GM19452 (cell line): ENCODE measurements at regions not wholly inside any gene's neighbourhood (a gene's known extent, or its start where the extent isn't known, plus 50 kb on each side); places are given as distances from the start of the nearest gene placed in this dataset.

ENCODE experiments used
- ATAC-seq: cut with Tn5 transposase; IDR thresholded peaks from one replicate; pipeline ENCODE4 v1.9.1; 2021; ENCODE audit not compliant: unreplicated experiment

- ATAC-seq: peak; percentile 91
These were observed 588.5 kb downstream of the MTRR start for GRCh38 chr5:8457187-8458037.

- ATAC-seq: peak; percentile 19
These were observed 589.1 kb downstream of the MTRR start for GRCh38 chr5:8458038-8458383.

GRCh38 chr5:8461543-8461942 is 592.6 kb downstream of the MTRR start:
- no peak for ATAC-seq

- no peak for ATAC-seq
These were observed 593.6 kb downstream of the MTRR start for GRCh38 chr5:8462565-8462964.

- no peak for ATAC-seq
These were observed 601.5 kb downstream of the MTRR start for GRCh38 chr5:8470489-8470888.

GRCh38 chr5:8471581-8471980 is 602.6 kb downstream of the MTRR start:
- ATAC-seq: no peak

- no peak for ATAC-seq
These were observed 604.1 kb downstream of the MTRR start for GRCh38 chr5:8473016-8473415.

- no peak for ATAC-seq
These were observed 605.0 kb downstream of the MTRR start for GRCh38 chr5:8473827-8474568.

GRCh38 chr5:8474569-8474930 is 605.6 kb downstream of the MTRR start:
- ATAC-seq: no peak

- no peak for ATAC-seq
These were observed 609.4 kb downstream of the MTRR start for GRCh38 chr5:8478326-8478725.

- ATAC-seq: no peak
These were observed 612.1 kb downstream of the MTRR start for GRCh38 chr5:8481007-8481406.

GRCh38 chr5:8491254-8491653 is 622.3 kb downstream of the MTRR start:
- ATAC-seq: no peak

GRCh38 chr5:8493176-8493575 is 624.2 kb downstream of the MTRR start:
- ATAC-seq: no peak

GRCh38 chr5:8500426-8500825 is 631.5 kb downstream of the MTRR start:
- no peak for ATAC-seq

GRCh38 chr5:8505196-8505595 is 636.2 kb downstream of the MTRR start:
- ATAC-seq: no peak

GRCh38 chr5:8508231-8508630 is 639.3 kb downstream of the MTRR start:
- ATAC-seq: no peak

GRCh38 chr5:8516356-8516755 is 647.4 kb downstream of the MTRR start:
- ATAC-seq: no peak

- no peak for ATAC-seq
These were observed 648.5 kb downstream of the MTRR start for GRCh38 chr5:8517456-8517855.

- ATAC-seq: no peak
These were observed 652.0 kb downstream of the MTRR start for GRCh38 chr5:8520917-8521316.

GRCh38 chr5:8521991-8522390 is 653.0 kb downstream of the MTRR start:
- ATAC-seq: no peak

GRCh38 chr5:8522646-8523045 is 653.7 kb downstream of the MTRR start:
- ATAC-seq: no peak

GRCh38 chr5:8523501-8523900 is 654.6 kb downstream of the MTRR start:
- no peak for ATAC-seq

GRCh38 chr5:8525819-8526218 is 656.9 kb downstream of the MTRR start:
- ATAC-seq: no peak
